ENCODE measurements at regions not wholly inside any gene's neighbourhood (a gene's known extent, or its start where the extent isn't known, plus 50 kb on each side); places are given as distances from the start of the nearest gene placed in this dataset.

DNA sequence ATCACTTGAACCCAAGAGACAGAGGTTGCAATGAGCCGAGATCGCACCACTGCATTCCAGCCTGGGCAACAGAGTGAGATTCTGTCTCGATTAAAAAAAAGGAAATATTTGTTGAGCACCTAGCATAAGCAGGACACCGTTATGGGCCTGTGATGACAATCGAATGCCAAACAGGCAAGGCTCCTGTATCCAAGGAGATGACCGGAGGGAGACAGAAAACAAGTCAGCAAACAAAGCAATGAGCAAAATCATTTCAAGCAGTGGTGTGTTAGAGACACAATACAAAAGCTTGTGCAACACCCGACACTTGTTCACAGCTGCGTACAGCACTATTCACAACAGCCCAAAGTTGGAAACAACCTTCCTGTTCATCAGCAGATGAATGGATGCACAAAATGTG is 87.1 kb upstream of the CPEB4 start:
- no peaks in the 10 kb centered on the region for H3K79me1 ChIP-seq (ENCODE audit: low read depth in 1 of 2, low read length in 2 of 2)
- H4K91ac ChIP-seq (ENCODE audit: insufficient read depth, low read depth, low read length): no peak overlapping the region
- H3K4ac ChIP-seq (ENCODE audit: low read depth, low read length): no peak overlapping the region
- H4K5ac ChIP-seq (ENCODE audit: low read depth, low read length): no peak overlapping the region
- no peaks in the 10 kb centered on the region for H3K9me3 ChIP-seq (ENCODE audit: control insufficient read depth, insufficient read depth, low read length)
- H3K27ac ChIP-seq (ENCODE audit: insufficient read depth, low read length): no peak overlapping the region
- peaks cover 2% of the 10 kb centered on the region; the same call in 1 of the 2 replicates for H3K4me1 ChIP-seq (ENCODE audit: control insufficient read depth, insufficient read depth, low read length)
- DNase-seq (no peak), ATAC-seq (ENCODE audit: low read depth) (no peak)
- ChIA-PET POLR2A (ENCODE audit: unreplicated experiment) (no interaction called here), CTCF (no interaction called here)
- intact Hi-C loops (cut with micrococcal nuclease): no loop called here
- H3K56ac ChIP-seq (ENCODE audit: extremely low read depth, insufficient read depth, low read length): no peak overlapping the region
- H3K27me3 ChIP-seq (ENCODE audit: control insufficient read depth, insufficient read depth, low read length): peaks cover 5% of the 10 kb centered on the region; the same call in 1 of the 2 replicates
- H3K9me1 ChIP-seq (ENCODE audit: insufficient read depth, low read length): no peaks in the 10 kb centered on the region; the same call in 1 of the 2 replicates
- H2AK5ac ChIP-seq (ENCODE audit: low read depth, low read length): no peak overlapping the region
- H3K18ac ChIP-seq (ENCODE audit: low read depth, low read length): no peak overlapping the region
- no peaks in the 10 kb centered on the region for H3K36me3 ChIP-seq (ENCODE audit: control insufficient read depth, insufficient read depth, low read length)
- no peak overlapping the region for H2BK5ac ChIP-seq (ENCODE audit: low read depth, low read length, poor library complexity, severe bottlenecking)
- no peak overlapping the region for H3K4me3 ChIP-seq (ENCODE audit: insufficient read depth, low read depth, low read length)
- no TSS peak for BruUV-seq (replicated peaks)
- no peak overlapping the region for H3K4me2 ChIP-seq (ENCODE audit: low read depth, low read length)
- no peak overlapping the region for H3K9ac ChIP-seq (ENCODE audit: low read depth, low read length)
- 80% methylated on average over 6 of the region's 8 CpGs; no CpG with 5 or more reads in 1 of the 2 experiments for WGBS, 2 experiments (ENCODE audit: extremely low coverage in 2 of 2, insufficient read length in 1 of 2)
- no peak overlapping the region for H4K8ac ChIP-seq (ENCODE audit: low read depth in 2 of 2, low read length in 2 of 2)
- H3K23ac ChIP-seq (ENCODE audit: low read depth, low read length): no peak overlapping the region
- no peak overlapping the region for H2BK20ac ChIP-seq (ENCODE audit: low read depth, low read length)
- in situ Hi-C loops (cut with MboI; ENCODE audit: low sequenced_read_pairs): no loop called here
- H2BK15ac ChIP-seq (ENCODE audit: low read depth, low read length): no peak overlapping the region
- no peak overlapping the region for H2BK120ac ChIP-seq (ENCODE audit: low read depth, low read length)
- TF ChIP-seq MAZ (IDR thresholded peaks at IDR 0.05; ENCODE audit: borderline replicate concordance, low read depth, low read length) (no peak), MXI1 (IDR thresholded peaks at IDR 0.05; ENCODE audit: borderline replicate concordance, low read depth, low read length) (no peak), CHD1 (IDR thresholded peaks at IDR 0.05; ENCODE audit: low read depth, low read length) (no peak), RFX5 (IDR thresholded peaks at IDR 0.05; ENCODE audit: low read depth, low read length) (no peak), POLR2A (IDR thresholded peaks at IDR 0.05; ENCODE audit: low read depth, low read length) (no peak), MAFK (IDR thresholded peaks at IDR 0.05; ENCODE audit: low read depth, low read length) (no peak), BHLHE40 (IDR thresholded peaks at IDR 0.05; ENCODE audit: low read depth, low read length) (no peak), FOS (IDR thresholded peaks at IDR 0.05; ENCODE audit: low read depth, low read length) (no peak), RAD21 (IDR thresholded peaks at IDR 0.05; ENCODE audit: low read length) (no peak), CEBPB (IDR thresholded peaks at IDR 0.05; ENCODE audit: low read depth, low read length) (no peak), SMC3 (IDR thresholded peaks at IDR 0.05; ENCODE audit: low read depth, low read length) (no peak), RCOR1 (IDR thresholded peaks at IDR 0.05; ENCODE audit: insufficient replicate concordance, low read length) (no peak), NFE2L2 (IDR thresholded peaks at IDR 0.05; ENCODE audit: low read depth, low read length) (no peak)
- TF ChIP-seq, protein P1, sequence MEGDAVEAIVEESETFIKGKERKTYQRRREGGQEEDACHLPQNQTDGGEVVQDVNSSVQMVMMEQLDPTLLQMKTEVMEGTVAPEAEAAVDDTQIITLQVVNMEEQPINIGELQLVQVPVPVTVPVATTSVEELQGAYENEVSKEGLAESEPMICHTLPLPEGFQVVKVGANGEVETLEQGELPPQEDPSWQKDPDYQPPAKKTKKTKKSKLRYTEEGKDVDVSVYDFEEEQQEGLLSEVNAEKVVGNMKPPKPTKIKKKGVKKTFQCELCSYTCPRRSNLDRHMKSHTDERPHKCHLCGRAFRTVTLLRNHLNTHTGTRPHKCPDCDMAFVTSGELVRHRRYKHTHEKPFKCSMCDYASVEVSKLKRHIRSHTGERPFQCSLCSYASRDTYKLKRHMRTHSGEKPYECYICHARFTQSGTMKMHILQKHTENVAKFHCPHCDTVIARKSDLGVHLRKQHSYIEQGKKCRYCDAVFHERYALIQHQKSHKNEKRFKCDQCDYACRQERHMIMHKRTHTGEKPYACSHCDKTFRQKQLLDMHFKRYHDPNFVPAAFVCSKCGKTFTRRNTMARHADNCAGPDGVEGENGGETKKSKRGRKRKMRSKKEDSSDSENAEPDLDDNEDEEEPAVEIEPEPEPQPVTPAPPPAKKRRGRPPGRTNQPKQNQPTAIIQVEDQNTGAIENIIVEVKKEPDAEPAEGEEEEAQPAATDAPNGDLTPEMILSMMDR (conservative IDR thresholded peaks at IDR 0.05; ENCODE audit: low read depth, low read length): no peak
- TF ChIP-seq, protein P2, sequence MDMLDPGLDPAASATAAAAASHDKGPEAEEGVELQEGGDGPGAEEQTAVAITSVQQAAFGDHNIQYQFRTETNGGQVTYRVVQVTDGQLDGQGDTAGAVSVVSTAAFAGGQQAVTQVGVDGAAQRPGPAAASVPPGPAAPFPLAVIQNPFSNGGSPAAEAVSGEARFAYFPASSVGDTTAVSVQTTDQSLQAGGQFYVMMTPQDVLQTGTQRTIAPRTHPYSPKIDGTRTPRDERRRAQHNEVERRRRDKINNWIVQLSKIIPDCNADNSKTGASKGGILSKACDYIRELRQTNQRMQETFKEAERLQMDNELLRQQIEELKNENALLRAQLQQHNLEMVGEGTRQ (IDR thresholded peaks at IDR 0.05; ENCODE audit: low read depth, low read length): no peak
- TF ChIP-seq, protein P3, sequence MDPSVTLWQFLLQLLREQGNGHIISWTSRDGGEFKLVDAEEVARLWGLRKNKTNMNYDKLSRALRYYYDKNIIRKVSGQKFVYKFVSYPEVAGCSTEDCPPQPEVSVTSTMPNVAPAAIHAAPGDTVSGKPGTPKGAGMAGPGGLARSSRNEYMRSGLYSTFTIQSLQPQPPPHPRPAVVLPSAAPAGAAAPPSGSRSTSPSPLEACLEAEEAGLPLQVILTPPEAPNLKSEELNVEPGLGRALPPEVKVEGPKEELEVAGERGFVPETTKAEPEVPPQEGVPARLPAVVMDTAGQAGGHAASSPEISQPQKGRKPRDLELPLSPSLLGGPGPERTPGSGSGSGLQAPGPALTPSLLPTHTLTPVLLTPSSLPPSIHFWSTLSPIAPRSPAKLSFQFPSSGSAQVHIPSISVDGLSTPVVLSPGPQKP (IDR thresholded peaks at IDR 0.05; ENCODE audit: borderline replicate concordance, low read depth, low read length): no peak
- H4K20me1 ChIP-seq (ENCODE audit: insufficient read depth, low read length): no peaks in the 10 kb centered on the region
- dilution Hi-C loops (cut with HindIII; ENCODE audit: low sequenced_read_pairs, unreplicated experiment): no loop called here
- no peak overlapping the region for H2AK9ac ChIP-seq (replicated peaks; ENCODE audit: low read depth, low read length, poor library complexity)
- H3K14ac ChIP-seq (replicated peaks; ENCODE audit: low read depth, low read length): no peak overlapping the region
- H2AFZ ChIP-seq (replicated peaks; ENCODE audit: low read length, poor library complexity): no peak overlapping the region
